C4-2B (cell line): ENCODE measurements at regions not wholly inside any gene's neighbourhood (a gene's known extent, or its start where the extent isn't known, plus 50 kb on each side); places are given as distances from the start of the nearest gene placed in this dataset.

Source experiments
- CTCF ChIP-seq: fragments of 450-650 bp; conservative IDR thresholded peaks from 2 replicates; pipeline ENCODE4 v1.5.1; 2017; ENCODE audit warnings: mild to moderate bottlenecking
- ZFX ChIP-seq: fragments of 450-650 bp; IDR thresholded peaks from 2 replicates; pipeline ENCODE4 v1.6.1; 2017

GRCh38 chr6:140376209-140376608, 1001.8 kb upstream of the CITED2 start:
- no peak for TF ChIP-seq CTCF
- TF ChIP-seq ZFX, result no peak
